AML-193 (cell line): ENCODE measurements at regions not wholly inside any gene's neighbourhood (a gene's known extent, or its start where the extent isn't known, plus 50 kb on each side); places are given as distances from the start of the nearest gene placed in this dataset.
"Not testable (repeated sequence)": the region's sequence is repeated elsewhere in the genome, so short reads cannot be mapped to it uniquely, and the experiment has no call there.

ENCODE experiments used
- DNase-seq, 2 experiments: peaks; one replicate each; lab custom pipeline; 2025; lab: John Stamatoyannopoulos, UW

- DNase-seq = no peak
These were observed 959.1 kb upstream of the WWC1 start for GRCh38 chr5:167332309-167332708.

GRCh38 chr5:167336161-167336560 is 955.3 kb upstream of the WWC1 start:
- DNase-seq = no peak

GRCh38 chr5:167339205-167339604 is 952.2 kb upstream of the WWC1 start:
- no peak for DNase-seq

- DNase-seq = no peak
These were observed 945.0 kb upstream of the WWC1 start for GRCh38 chr5:167346461-167346860.

GRCh38 chr5:167348251-167348926 is 943.1 kb upstream of the WWC1 start:
- DNase-seq = no peak

- DNase-seq = no peak
These were observed 942.5 kb upstream of the WWC1 start for GRCh38 chr5:167348980-167349379.

GRCh38 chr5:167351316-167351715 is 940.1 kb upstream of the WWC1 start:
- no peak for DNase-seq

GRCh38 chr5:167352801-167353200 is 938.6 kb upstream of the WWC1 start:
- no peak for DNase-seq

GRCh38 chr5:167355346-167355745 is 936.1 kb upstream of the WWC1 start:
- no peak for DNase-seq

- DNase-seq = no peak
These were observed 935.1 kb upstream of the WWC1 start for GRCh38 chr5:167356374-167356773.

GRCh38 chr5:167358868-167359492 is 932.5 kb upstream of the WWC1 start:
- no peak for DNase-seq

GRCh38 chr5:167361795-167362194 is 929.6 kb upstream of the WWC1 start:
- no peak for DNase-seq

GRCh38 chr5:167363065-167363464 is 928.4 kb upstream of the WWC1 start:
- DNase-seq = no peak

- DNase-seq = no peak
These were observed 916.3 kb upstream of the WWC1 start for GRCh38 chr5:167375125-167375524.

GRCh38 chr5:167378894-167379723 is 912.3 kb upstream of the WWC1 start:
- DNase-seq = no peak

GRCh38 chr5:167381457-167381856 is 910.0 kb upstream of the WWC1 start:
- no peak for DNase-seq

- DNase-seq = no peak
These were observed 901.9 kb upstream of the WWC1 start for GRCh38 chr5:167389537-167389936.

- DNase-seq = not testable (repeated sequence)
These were observed 900.2 kb upstream of the WWC1 start for GRCh38 chr5:167391286-167391685.

- no peak for DNase-seq
These were observed 899.2 kb upstream of the WWC1 start for GRCh38 chr5:167392240-167392639.

- DNase-seq = no peak
These were observed 898.1 kb upstream of the WWC1 start for GRCh38 chr5:167393358-167393757.

- no peak for DNase-seq
These were observed 888.8 kb upstream of the WWC1 start for GRCh38 chr5:167402671-167403070.

GRCh38 chr5:167406513-167406912 is 884.9 kb upstream of the WWC1 start:
- no peak for DNase-seq

GRCh38 chr5:167412556-167412955 is 878.9 kb upstream of the WWC1 start:
- no peak for DNase-seq
